ENCODE measurements at regions not wholly inside any gene's neighbourhood (a gene's known extent, or its start where the extent isn't known, plus 50 kb on each side); places are given as distances from the start of the nearest gene placed in this dataset.

GRCh38 chr1:87615491-87615890 is 286.8 kb downstream of the LMO4 start:
- Histone ChIP-seq H3K36me3 (no peaks in the 10 kb centered on the region), H3K27ac (no peak overlapping the region), H3K27me3 (no peaks in the 10 kb centered on the region), H3K9me3 (no peaks in the 10 kb centered on the region), H3K4me1 (no peaks in the 10 kb centered on the region), H3K4me3 (no peak overlapping the region)
- DNase-seq (ENCODE audit: low spot score in 2 of 2) = no peak
- 78% methylated on average over 2 of the region's 2 CpGs for WGBS
- TF ChIP-seq EP300 (IDR thresholded peaks at IDR 0.05) (no peak), CTCF (IDR thresholded peaks at IDR 0.05) (no peak), POLR2A (IDR thresholded peaks at IDR 0.05) (no peak), POLR2AphosphoS5 (IDR thresholded peaks at IDR 0.05) (no peak)

GRCh38 chr1:87615901-87616300 is 287.2 kb downstream of the LMO4 start:
- TF ChIP-seq CTCF (IDR thresholded peaks at IDR 0.05) (no peak), POLR2A (IDR thresholded peaks at IDR 0.05) (no peak), POLR2AphosphoS5 (IDR thresholded peaks at IDR 0.05) (no peak), EP300 (IDR thresholded peaks at IDR 0.05) (no peak)
- no peak for DNase-seq (ENCODE audit: low spot score in 2 of 2)
- H3K4me3 ChIP-seq = no peak overlapping the region
- H3K27me3 ChIP-seq = no peaks in the 10 kb centered on the region
- no peak overlapping the region for H3K27ac ChIP-seq
- WGBS = 60% methylated on average over 2 of the region's 2 CpGs
- H3K4me1 ChIP-seq = no peaks in the 10 kb centered on the region
- no peaks in the 10 kb centered on the region for H3K36me3 ChIP-seq
- no peaks in the 10 kb centered on the region for H3K9me3 ChIP-seq

DNA sequence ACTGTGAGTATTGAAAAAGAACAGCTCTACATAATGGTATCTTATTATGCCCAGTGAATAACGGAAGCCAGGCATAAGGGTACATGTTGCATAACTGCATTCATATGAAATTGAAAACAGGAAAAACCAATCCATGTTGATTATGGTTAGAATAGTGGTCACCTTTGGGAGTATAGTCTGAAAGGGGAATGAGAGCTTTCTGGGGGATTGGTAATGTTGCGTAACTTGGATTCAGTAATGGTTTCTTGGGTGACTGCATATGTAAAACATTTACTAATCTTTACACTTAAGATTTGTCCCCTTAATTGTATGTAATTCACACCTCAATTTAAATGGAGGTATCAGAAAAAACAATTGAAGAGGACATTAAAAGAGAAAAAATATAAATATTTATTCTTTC is 292.1 kb downstream of the LMO4 start:
- no peak for DNase-seq (ENCODE audit: low spot score in 2 of 2)
- TF ChIP-seq CTCF (IDR thresholded peaks at IDR 0.05) = no peak
- TF ChIP-seq EP300 (IDR thresholded peaks at IDR 0.05) = no peak
- no peak for TF ChIP-seq POLR2A (IDR thresholded peaks at IDR 0.05)
- WGBS = 89% methylated on average over 2 of the region's 2 CpGs
- Histone ChIP-seq H3K9me3 (no peaks in the 10 kb centered on the region), H3K27me3 (no peaks in the 10 kb centered on the region), H3K4me3 (no peak overlapping the region), H3K27ac (no peak overlapping the region), H3K36me3 (no peaks in the 10 kb centered on the region), H3K4me1 (no peaks in the 10 kb centered on the region)

DNA sequence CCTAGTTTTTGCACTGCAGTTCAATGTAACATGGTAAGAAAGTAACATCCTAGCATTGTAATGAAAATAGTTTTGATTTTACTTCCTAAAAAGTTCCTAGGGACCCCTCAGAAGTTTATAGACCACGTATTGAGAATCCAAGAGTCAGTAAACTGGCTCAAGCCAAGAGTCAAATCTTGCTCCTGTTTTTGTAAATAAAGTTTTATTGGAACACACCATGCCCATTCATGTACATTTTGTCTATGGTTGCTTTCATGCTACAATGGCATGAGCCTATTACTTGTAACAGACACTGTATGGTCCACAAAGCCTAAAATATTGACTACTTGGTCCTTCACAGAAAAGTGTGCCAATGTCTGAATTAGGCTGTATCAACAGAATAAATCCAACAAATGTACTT is 301.0 kb downstream of the LMO4 start:
- TF ChIP-seq POLR2AphosphoS5 (IDR thresholded peaks at IDR 0.05) = no peak
- no peak for TF ChIP-seq EP300 (IDR thresholded peaks at IDR 0.05)
- TF ChIP-seq POLR2A (IDR thresholded peaks at IDR 0.05) = no peak
- TF ChIP-seq CTCF (IDR thresholded peaks at IDR 0.05) = no peak
- H3K4me3 ChIP-seq = no peak overlapping the region
- 96% methylated on average over 1 of the region's 1 CpG for WGBS
- no peaks in the 10 kb centered on the region for H3K4me1 ChIP-seq
- H3K36me3 ChIP-seq = no peaks in the 10 kb centered on the region
- no peaks in the 10 kb centered on the region for H3K27me3 ChIP-seq
- no peak overlapping the region for H3K27ac ChIP-seq
- no peaks in the 10 kb centered on the region for H3K9me3 ChIP-seq
- DNase-seq (ENCODE audit: low spot score in 2 of 2) = no peak

DNA sequence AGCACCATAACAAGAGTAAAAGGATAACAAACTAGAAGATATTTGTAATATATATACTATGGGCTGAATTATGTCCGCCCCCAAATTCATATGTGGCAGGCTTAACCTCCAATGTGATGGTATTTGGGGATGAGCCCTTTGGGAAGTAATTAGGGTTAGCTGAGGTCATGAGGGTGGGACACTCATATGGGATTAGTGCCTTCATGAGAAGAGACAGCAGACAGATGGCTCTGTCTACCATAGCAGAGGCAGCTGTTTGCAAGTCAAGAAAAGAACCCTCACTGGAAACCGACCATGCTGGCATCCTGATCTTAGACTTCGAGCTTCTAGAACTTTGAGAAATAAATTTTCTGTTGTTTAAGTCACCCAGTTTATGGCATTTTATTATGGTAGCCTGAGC is 303.6 kb downstream of the LMO4 start:
- H3K9me3 ChIP-seq = no peaks in the 10 kb centered on the region
- H3K4me3 ChIP-seq = no peak overlapping the region

More for the DNA sequence above, 303.6 kb downstream of the LMO4 start:
- no peaks in the 10 kb centered on the region for H3K36me3 ChIP-seq
- TF ChIP-seq CTCF (IDR thresholded peaks at IDR 0.05) = no peak
- no peak for TF ChIP-seq POLR2AphosphoS5 (IDR thresholded peaks at IDR 0.05)
- TF ChIP-seq EP300 (IDR thresholded peaks at IDR 0.05) = no peak
- no peak for TF ChIP-seq POLR2A (IDR thresholded peaks at IDR 0.05)
- H3K27ac ChIP-seq = no peak overlapping the region
- H3K4me1 ChIP-seq = no peaks in the 10 kb centered on the region
- no peak for DNase-seq (ENCODE audit: low spot score in 2 of 2)
- H3K27me3 ChIP-seq = no peaks in the 10 kb centered on the region
- 87% methylated on average over 3 of the region's 3 CpGs for WGBS

All from suprapubic skin (tissue), 4 donors.